ENCODE measurements at regions not wholly inside any gene's neighbourhood (a gene's known extent, or its start where the extent isn't known, plus 50 kb on each side); places are given as distances from the start of the nearest gene placed in this dataset.

- Histone ChIP-seq H2AFZ (ENCODE audit: low read length) (no peak overlapping the region), H3K9me2 (replicated peaks; ENCODE audit: low read depth, low read length) (no peaks in the 10 kb centered on the region), H3F3A (ENCODE audit: low read depth) (no peaks in the 10 kb centered on the region), H4K20me1 (ENCODE audit: insufficient read depth, low read length, poor library complexity, severe bottlenecking) (no peaks in the 10 kb centered on the region), H3K79me2 (ENCODE audit: insufficient read depth, low read length) (no peaks in the 10 kb centered on the region), H3K4me1 (ENCODE audit: insufficient read depth, low read length, poor library complexity, severe bottlenecking) (no peaks in the 10 kb centered on the region), H3K4me2 (ENCODE audit: low read depth, low read length, poor library complexity, severe bottlenecking) (no peak overlapping the region), H3K4me3 (ENCODE audit: low read length, poor library complexity, severe bottlenecking) (no peak overlapping the region), H3K9ac (ENCODE audit: low read depth, low read length, poor library complexity, severe bottlenecking) (no peak overlapping the region), H3K27me3 (ENCODE audit: insufficient read depth, low read length, poor library complexity, severe bottlenecking) (no peaks in the 10 kb centered on the region), H3K36me3 (ENCODE audit: insufficient read depth, low read length) (no peaks in the 10 kb centered on the region), H3K9me3 (ENCODE audit: insufficient read depth, low read depth, low read length) (peaks cover 7% of the 10 kb centered on the region; the same call in 1 of the 2 replicates)
- TF ChIP-seq EZH2phosphoT487 (IDR thresholded peaks at IDR 0.05; ENCODE audit: borderline replicate concordance) (no peak), CTCF (conservative IDR thresholded peaks at IDR 0.05; ENCODE audit: low read length) (no peak)
Measured at GRCh38 chr1:209183195-209183594, 400.3 kb upstream of the CAMK1G start.

GRCh38 chr1:209187589-209187988, 395.9 kb upstream of the CAMK1G start:
- no peaks in the 10 kb centered on the region for H3F3A ChIP-seq (ENCODE audit: low read depth)
- H3K4me1 ChIP-seq (ENCODE audit: insufficient read depth, low read length, poor library complexity, severe bottlenecking): no peaks in the 10 kb centered on the region
- H4K20me1 ChIP-seq (ENCODE audit: insufficient read depth, low read length, poor library complexity, severe bottlenecking): no peaks in the 10 kb centered on the region
- no peak for TF ChIP-seq EZH2phosphoT487 (IDR thresholded peaks at IDR 0.05; ENCODE audit: borderline replicate concordance)
- TF ChIP-seq CTCF (conservative IDR thresholded peaks at IDR 0.05; ENCODE audit: low read length): no peak
- H3K4me3 ChIP-seq (ENCODE audit: low read length, poor library complexity, severe bottlenecking): no peak overlapping the region
- no peak overlapping the region for H3K9ac ChIP-seq (ENCODE audit: low read depth, low read length, poor library complexity, severe bottlenecking)
- no peaks in the 10 kb centered on the region for H3K36me3 ChIP-seq (ENCODE audit: insufficient read depth, low read length)
- peaks cover 7% of the 10 kb centered on the region; the same call in 1 of the 2 replicates for H3K9me3 ChIP-seq (ENCODE audit: insufficient read depth, low read depth, low read length)
- H3K79me2 ChIP-seq (ENCODE audit: insufficient read depth, low read length): no peaks in the 10 kb centered on the region
- H3K4me2 ChIP-seq (ENCODE audit: low read depth, low read length, poor library complexity, severe bottlenecking): no peak overlapping the region
- no peak overlapping the region for H2AFZ ChIP-seq (ENCODE audit: low read length)
- H3K9me2 ChIP-seq (replicated peaks; ENCODE audit: low read depth, low read length): no peaks in the 10 kb centered on the region
- no peaks in the 10 kb centered on the region for H3K27me3 ChIP-seq (ENCODE audit: insufficient read depth, low read length, poor library complexity, severe bottlenecking)

- no peak overlapping the region for H2AFZ ChIP-seq (ENCODE audit: low read length)
- H3K4me2 ChIP-seq (ENCODE audit: low read depth, low read length, poor library complexity, severe bottlenecking): no peak overlapping the region
- H3K9me3 ChIP-seq (ENCODE audit: insufficient read depth, low read depth, low read length): peaks cover 3% of the 10 kb centered on the region; the same call in 1 of the 2 replicates
- H3K79me2 ChIP-seq (ENCODE audit: insufficient read depth, low read length): no peaks in the 10 kb centered on the region
- no peaks in the 10 kb centered on the region for H3K27me3 ChIP-seq (ENCODE audit: insufficient read depth, low read length, poor library complexity, severe bottlenecking)
- H3F3A ChIP-seq (ENCODE audit: low read depth): no peaks in the 10 kb centered on the region
- no peak overlapping the region for H3K4me3 ChIP-seq (ENCODE audit: low read length, poor library complexity, severe bottlenecking)
- TF ChIP-seq CTCF (conservative IDR thresholded peaks at IDR 0.05; ENCODE audit: low read length): peak; percentile 80
- no peak for TF ChIP-seq EZH2phosphoT487 (IDR thresholded peaks at IDR 0.05; ENCODE audit: borderline replicate concordance)
- no peak overlapping the region for H3K9ac ChIP-seq (ENCODE audit: low read depth, low read length, poor library complexity, severe bottlenecking)
- no peaks in the 10 kb centered on the region for H3K9me2 ChIP-seq (replicated peaks; ENCODE audit: low read depth, low read length)
- H3K4me1 ChIP-seq (ENCODE audit: insufficient read depth, low read length, poor library complexity, severe bottlenecking): no peaks in the 10 kb centered on the region
- no peaks in the 10 kb centered on the region for H3K36me3 ChIP-seq (ENCODE audit: insufficient read depth, low read length)
- no peaks in the 10 kb centered on the region for H4K20me1 ChIP-seq (ENCODE audit: insufficient read depth, low read length, poor library complexity, severe bottlenecking)
Measured at GRCh38 chr1:209190591-209191261, 392.8 kb upstream of the CAMK1G start.

Data from Loucy (cell line).